ENCODE measurements at regions not wholly inside any gene's neighbourhood (a gene's known extent, or its start where the extent isn't known, plus 50 kb on each side); places are given as distances from the start of the nearest gene placed in this dataset.

DNA sequence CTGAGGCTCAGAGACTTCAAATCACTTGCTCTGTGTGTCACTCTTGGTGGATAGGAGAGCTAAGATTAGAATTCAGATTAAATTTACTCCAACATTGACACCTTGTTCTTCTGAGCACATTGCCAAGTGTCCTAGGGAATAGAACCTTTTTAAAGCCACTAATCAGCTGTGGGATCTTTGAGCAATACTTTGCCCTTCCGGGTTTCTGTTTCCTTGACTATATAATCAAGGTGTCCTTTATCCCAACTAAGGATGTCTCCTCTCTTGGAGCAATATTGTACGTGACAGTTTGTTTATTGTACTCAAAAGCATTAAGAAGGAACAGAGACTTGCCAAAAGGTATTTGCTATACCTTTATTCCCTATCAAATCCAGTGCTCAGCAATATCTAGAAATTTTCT lies 170.9 kb upstream of the CADPS start:
- DNase-seq (ENCODE audit: low read depth) = no peak

GRCh38 chr3:63046580-63046979 lies 171.4 kb upstream of the CADPS start:
- no peak for DNase-seq (ENCODE audit: low read depth)

- no peak for DNase-seq (ENCODE audit: low read depth)
These were observed 171.9 kb upstream of the CADPS start for GRCh38 chr3:63047068-63047467.

DNA sequence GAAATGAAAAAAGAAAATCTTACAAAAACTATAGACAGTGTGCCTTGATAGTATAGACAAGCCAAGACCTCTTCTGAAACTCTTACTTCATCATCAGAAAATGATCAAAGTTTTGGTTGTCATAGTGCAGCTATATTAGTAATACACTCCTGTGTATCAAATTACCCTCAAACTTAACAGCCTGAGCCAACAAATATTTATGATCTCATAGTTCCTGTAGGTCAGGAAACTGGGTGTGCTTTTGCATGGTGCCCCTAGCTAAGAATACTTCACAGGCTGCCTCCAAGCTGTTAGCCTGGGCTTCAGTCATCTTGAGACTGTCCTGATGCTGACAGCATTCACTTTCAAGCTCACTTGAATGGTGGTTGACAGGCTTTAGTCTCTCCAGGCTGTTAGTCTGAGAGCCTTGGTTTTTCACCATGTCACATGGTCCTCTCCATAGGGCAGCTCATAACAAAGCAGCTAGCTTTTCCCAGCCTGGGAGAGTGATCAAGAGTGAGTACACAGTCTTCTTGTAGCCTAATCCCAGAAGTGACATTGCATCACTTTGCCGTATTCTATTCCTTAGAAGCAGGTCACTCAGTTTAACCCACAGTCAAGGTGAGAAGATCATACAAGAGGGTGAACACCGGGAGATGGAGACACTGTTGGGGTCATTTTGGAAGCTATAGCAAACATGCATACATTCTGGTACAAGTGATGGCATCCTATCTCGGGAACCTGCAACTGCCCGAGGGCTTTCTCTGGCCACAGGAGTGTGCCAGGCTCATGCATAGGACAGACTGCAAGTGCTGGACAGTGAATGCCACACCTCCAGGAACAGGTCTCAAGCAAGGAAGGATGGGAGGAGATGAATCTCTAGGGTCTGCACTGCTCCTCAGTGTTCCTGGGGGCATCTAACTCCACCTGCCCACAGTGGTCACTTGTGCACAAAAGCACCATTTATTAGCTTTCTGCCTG lies 173.4 kb upstream of the CADPS start:
- DNase-seq (ENCODE audit: low read depth) = no peak

- DNase-seq (ENCODE audit: low read depth) = no peak
These were observed 175.4 kb upstream of the CADPS start for GRCh38 chr3:63050548-63051177.

GRCh38 chr3:63051920-63052319 lies 176.7 kb upstream of the CADPS start:
- peak; percentile 2 for DNase-seq (ENCODE audit: low read depth)

DNA sequence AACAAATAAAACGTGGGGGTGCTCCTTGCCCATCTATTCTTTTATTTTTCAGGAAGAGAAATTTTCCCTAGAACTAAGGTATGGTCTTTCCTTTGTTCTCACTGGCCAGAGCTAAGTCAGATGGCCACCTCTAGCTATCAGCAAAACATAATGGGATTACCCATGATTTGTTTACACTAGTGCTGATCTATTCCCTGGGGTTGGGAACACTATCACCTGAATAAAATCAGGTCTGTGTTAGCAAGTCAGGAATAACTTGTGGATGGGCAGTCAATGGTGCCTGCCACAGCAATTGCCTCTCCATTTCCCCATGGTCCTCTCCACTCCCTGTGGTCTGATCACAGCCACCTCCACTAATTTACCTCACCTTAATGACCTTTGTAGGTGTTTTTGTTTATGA lies 181.7 kb upstream of the CADPS start:
- no peak for DNase-seq (ENCODE audit: low read depth)

- no peak for DNase-seq (ENCODE audit: low read depth)
These were observed 185.2 kb upstream of the CADPS start for GRCh38 chr3:63060412-63060811.

DNA sequence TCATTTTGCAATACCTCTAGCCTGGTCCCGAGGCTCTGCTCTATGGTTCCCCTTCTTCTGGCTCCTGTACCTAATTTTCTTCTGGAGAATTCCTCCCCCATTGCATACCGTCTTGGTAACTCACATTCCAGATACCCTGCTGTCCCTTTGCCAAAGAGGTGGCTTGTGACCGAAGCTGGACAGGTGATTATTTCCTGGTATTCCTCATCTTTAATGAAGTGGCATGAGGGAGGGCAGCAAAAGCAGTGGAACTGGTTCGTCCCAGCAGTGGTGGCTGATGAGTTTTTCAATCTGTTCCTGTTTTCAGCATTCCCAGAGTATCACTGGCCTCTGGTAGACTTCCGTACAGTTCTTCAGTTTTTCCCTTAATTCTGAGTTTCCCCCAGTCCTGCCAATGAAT lies 186.2 kb upstream of the CADPS start:
- DNase-seq (ENCODE audit: low read depth) = no peak

GRCh38 chr3:63064209-63064755 lies 189.1 kb upstream of the CADPS start:
- DNase-seq (ENCODE audit: low read depth) = no peak

DNA sequence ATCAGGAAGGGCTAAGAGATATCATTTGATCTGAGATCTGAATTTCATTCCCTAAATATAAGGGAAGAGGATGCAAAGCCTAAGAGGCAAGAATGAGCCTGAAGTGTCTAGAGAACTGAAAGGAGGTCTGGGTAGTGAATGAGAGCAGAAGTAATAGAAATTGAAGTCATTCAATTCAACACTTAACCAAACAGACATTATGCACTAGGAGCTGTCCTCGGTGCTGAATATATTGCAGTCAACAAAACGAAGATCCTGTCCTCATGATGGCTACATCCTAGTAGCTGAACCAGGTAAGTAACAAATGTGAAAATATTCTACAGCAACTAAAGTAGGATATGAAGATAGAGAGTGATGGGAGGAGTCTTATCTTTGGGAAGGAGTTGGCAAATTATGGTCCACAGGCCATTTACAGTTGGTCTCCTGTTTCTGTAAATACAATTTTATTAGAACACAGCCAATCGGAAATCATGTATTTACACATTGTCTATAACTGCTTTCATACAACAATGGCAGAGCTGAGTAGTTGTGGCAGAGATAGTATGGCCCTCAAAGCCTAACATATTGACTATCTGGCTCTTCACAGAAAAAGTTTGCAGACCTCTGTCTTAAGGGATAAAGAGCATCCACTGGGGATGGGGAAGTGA lies 192.9 kb upstream of the CADPS start:
- DNase-seq (ENCODE audit: low read depth) = peak; percentile 3

DNA sequence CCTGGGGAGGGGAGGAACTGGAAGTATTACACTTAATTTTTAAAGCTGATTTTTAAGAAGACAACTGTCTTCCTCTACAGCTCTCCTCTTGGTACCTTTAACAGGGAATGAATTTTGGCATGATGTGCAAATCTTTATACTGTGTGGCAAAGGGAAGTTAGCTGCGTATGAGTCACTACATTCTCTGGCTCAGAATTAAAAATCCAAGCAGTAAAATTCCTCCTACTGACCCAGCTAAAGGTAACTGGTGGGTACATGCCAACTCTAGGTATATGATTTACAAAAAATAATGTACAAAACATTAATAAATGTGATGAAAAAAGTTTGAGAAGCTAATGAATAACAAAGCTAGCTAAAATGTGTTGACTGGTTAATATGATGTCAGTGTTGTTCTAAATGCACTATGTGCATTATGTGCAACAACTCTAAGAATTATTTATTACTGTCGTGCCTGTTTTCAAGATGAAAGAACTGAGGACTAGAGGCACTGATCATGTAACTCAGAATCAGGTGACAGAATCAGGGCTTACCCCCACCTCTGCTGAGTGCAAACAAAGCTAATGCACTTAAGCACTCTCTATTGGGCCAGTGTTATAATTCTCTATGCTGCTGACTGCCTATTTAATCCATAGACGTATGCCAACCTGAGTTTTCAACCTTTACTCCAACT lies 194.7 kb upstream of the CADPS start:
- no peak for DNase-seq (ENCODE audit: low read depth)

- no peak for DNase-seq (ENCODE audit: low read depth)
These were observed 195.2 kb upstream of the CADPS start for GRCh38 chr3:63070476-63070810.

GRCh38 chr3:63076357-63076756 lies 201.1 kb upstream of the CADPS start:
- no peak for DNase-seq (ENCODE audit: low read depth)

DNA sequence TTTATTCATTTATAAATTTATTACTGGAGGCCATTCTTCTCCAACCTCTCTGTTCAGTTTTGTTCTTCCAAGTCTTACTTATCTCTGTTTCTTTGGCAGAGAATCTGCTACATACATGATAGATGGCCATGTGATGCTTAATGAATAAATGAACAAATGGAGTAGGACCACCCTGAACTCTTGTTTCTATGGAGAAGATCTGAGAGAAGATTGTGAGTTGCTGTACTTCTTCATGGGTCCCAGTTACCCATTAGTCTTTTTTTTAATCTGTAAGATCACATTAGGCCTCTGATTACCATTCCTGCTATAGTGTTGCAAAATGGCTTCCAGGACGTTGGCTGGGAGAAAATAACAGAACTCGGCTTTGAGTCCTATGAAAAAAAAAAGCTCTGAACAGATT lies 191.9 kb upstream of the SYNPR start:
- no peak for DNase-seq (ENCODE audit: low read depth)

- no peak for DNase-seq (ENCODE audit: low read depth)
These were observed 188.9 kb upstream of the SYNPR start for GRCh38 chr3:63089007-63089750.

GRCh38 chr3:63089751-63090132 lies 188.4 kb upstream of the SYNPR start:
- DNase-seq (ENCODE audit: low read depth) = no peak

DNA sequence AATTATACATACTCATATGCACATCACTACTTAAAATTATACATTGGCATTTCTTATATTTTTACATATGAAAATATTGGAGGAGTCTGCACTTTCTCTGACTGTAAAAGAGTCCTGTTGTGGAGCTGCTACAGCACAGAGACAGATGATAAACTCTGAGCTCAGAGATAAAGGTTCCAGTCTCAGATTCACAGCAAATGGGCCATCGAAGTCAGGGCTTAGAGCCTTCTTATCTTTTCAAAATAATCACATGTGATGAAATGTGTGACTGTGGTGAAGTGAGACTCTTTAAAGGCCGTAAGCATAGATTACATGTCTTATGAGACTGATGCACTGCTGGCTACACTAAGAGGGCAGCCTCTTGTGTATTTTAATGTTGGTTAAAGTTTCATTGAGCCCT lies 187.5 kb upstream of the SYNPR start:
- no peak for DNase-seq (ENCODE audit: low read depth)

DNA sequence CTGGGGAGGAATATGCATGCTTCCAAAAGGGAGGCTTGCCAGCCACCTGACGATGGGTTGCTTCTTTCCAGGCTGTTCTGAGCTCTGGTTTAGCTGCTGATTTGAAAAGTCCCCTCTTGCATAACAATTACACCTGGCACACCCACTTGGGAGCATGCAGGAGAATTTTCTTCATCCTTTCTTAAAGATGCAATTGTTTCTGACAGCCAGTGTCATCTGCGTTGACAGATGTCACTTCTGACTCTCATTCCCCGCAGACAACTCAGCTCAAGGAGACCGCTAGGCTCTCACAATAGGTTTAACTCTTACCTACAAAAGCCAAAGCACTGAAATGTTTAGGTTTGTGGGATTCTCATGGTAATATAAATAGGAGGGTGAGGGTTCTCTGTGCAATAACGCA lies 185.6 kb upstream of the SYNPR start:
- no peak for DNase-seq (ENCODE audit: low read depth)

DNA sequence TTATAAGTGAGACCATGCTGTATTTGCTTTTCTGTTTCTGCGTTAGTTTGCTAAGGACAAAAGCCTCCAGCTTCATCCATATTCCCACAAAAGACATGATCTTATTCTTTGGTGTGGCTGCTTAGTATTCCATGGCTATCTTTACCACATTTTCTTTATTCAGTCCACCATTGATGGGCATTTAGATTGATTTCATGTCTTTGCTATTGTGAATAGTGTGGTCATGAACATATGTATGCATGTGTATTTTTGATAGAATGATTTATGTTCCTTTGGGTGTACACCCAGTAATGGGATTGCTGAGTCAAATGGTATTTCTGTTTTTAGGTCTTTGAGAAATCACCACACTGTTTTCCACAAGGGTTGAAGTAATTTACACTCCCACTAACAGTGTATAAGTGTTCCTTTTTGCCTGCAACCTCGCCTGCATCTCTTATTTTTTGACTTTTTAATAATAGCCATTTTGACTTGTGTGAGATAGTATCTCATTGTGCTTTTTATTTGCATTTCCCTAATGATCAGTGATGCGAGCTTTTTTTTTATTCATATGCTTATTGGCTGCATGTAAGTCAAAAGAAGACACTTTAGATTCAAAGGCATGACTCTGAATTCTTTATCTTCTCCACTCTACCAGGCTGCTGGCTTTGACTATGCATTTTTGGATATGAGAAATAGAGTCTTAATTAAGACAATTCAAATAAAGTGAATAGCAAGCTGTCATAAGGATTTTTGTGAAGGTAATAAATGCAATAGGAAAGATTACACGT lies 183.3 kb upstream of the SYNPR start:
- no peak for DNase-seq (ENCODE audit: low read depth)
